OCI-LY3 (cell line): ENCODE measurements at regions not wholly inside any gene's neighbourhood (a gene's known extent, or its start where the extent isn't known, plus 50 kb on each side); places are given as distances from the start of the nearest gene placed in this dataset.

Source experiments
- H2AFZ ChIP-seq: fragments of 200-600, 300-600 bp; shearing (Covaris generic); 2 replicates; pipeline ENCODE4 v1.6.0; 2014; ENCODE audit warnings: antibody characterized with exemption, low read depth, low read length
- H3K27ac ChIP-seq: fragments of 200-600, 300-600 bp; sonication (generic); 2 replicates; pipeline ENCODE4 v1.5.1; 2014; ENCODE audit warnings: mild to moderate bottlenecking, low read length, moderate library complexity, mixed read lengths
- H3K27me3 ChIP-seq: fragments of 200-600, 300-600 bp; sonication (generic); 2 replicates; pipeline ENCODE4 v1.6.1; 2014; ENCODE audit warnings: low read depth, low read length, mixed read lengths
- H3K36me3 ChIP-seq: fragments of 200-600, 300-600 bp; sonication (generic); replicated peaks from 2 replicates; pipeline ENCODE3; 2014; ENCODE audit warnings: low read depth, low read length, mixed read lengths
- H3K4me1 ChIP-seq: fragments of 300-600, 200-600 bp; sonication (generic); 2 replicates; pipeline ENCODE4 v1.6.1; 2014; ENCODE audit warnings: low read length, mixed read lengths
- H3K4me2 ChIP-seq: fragments of 200-600, 300-600 bp; sonication (generic); 2 replicates; pipeline ENCODE4 v1.6.1; 2014; ENCODE audit warnings: low read length, mixed read lengths
- H3K4me3 ChIP-seq: fragments of 300-600, 200-600 bp; sonication (generic); 2 replicates; pipeline ENCODE4 v1.5.1; 2014; ENCODE audit warnings: antibody characterized with exemption, mild to moderate bottlenecking, low read length, moderate library complexity
- H3K79me2 ChIP-seq: fragments of 300-600, 200-600 bp; shearing (Covaris generic); 2 replicates; pipeline ENCODE4 v1.6.1; 2014; ENCODE audit warnings: mild to moderate bottlenecking, low read length, mixed read lengths
- H3K9ac ChIP-seq: fragments of 300-600, 200-600 bp; shearing (Covaris generic); 2 replicates; pipeline ENCODE4 v1.6.0; 2014; ENCODE audit warnings: mild to moderate bottlenecking, low read length, moderate library complexity
- H3K9me3 ChIP-seq: fragments of 200-600, 300-600 bp; shearing (Covaris generic); 2 replicates; pipeline ENCODE4 v1.6.1; 2014; ENCODE audit warnings: low read length, mixed read lengths; ENCODE audit not compliant: insufficient read depth
- H4K20me1 ChIP-seq: fragments of 200-600, 300-600 bp; sonication (generic); 2 replicates; pipeline ENCODE4 v1.6.1; 2016; ENCODE audit warnings: low read length, mixed read lengths; ENCODE audit not compliant: insufficient read depth
- EZH2phosphoT487 ChIP-seq: fragments of 200-600 bp; shearing (Covaris generic); IDR thresholded peaks from 2 replicates; pipeline ENCODE4 v1.6.1; 2018; ENCODE audit warnings: antibody characterized with exemption, mixed run types, low read depth
- TF ChIP-seq, protein P1 (sequence below): fragments of 200-600, 300-600 bp; sonication (generic); IDR thresholded peaks from 2 replicates; pipeline ENCODE4 v1.5.1; 2014; ENCODE audit warnings: antibody characterized with exemption, low read length, low read depth

DNA sequence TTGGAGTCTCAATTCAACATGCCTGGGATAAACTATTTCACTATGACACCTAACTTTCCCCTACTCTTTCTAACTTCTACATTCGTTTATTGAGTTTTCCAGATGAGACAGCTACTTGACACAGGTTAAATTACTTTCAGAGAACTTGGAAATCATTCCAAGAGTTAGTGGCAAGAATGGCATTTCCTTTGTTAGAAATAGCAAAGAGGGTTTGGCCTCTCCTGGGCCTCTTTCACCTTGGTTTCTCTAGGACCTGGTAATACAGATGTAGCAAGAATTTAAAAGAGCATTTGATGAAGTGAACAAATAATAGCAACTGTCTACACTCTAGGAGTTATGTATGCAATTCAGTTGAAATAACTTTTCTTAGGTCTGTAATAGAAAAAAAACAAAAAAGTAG is 748.9 kb downstream of the MECOM start:
- Histone ChIP-seq H3K27ac (no peak overlapping the region), H3K4me2 (no peak overlapping the region), H4K20me1 (no peaks in the 10 kb centered on the region), H3K9ac (no peak overlapping the region), H2AFZ (no peak overlapping the region), H3K36me3 (no peaks in the 10 kb centered on the region), H3K79me2 (no peaks in the 10 kb centered on the region), H3K4me1 (no peaks in the 10 kb centered on the region), H3K9me3 (no peaks in the 10 kb centered on the region), H3K4me3 (no peak overlapping the region), H3K27me3 (no peaks in the 10 kb centered on the region)
- TF ChIP-seq EZH2phosphoT487 = no peak
- TF ChIP-seq, protein P1, sequence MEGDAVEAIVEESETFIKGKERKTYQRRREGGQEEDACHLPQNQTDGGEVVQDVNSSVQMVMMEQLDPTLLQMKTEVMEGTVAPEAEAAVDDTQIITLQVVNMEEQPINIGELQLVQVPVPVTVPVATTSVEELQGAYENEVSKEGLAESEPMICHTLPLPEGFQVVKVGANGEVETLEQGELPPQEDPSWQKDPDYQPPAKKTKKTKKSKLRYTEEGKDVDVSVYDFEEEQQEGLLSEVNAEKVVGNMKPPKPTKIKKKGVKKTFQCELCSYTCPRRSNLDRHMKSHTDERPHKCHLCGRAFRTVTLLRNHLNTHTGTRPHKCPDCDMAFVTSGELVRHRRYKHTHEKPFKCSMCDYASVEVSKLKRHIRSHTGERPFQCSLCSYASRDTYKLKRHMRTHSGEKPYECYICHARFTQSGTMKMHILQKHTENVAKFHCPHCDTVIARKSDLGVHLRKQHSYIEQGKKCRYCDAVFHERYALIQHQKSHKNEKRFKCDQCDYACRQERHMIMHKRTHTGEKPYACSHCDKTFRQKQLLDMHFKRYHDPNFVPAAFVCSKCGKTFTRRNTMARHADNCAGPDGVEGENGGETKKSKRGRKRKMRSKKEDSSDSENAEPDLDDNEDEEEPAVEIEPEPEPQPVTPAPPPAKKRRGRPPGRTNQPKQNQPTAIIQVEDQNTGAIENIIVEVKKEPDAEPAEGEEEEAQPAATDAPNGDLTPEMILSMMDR = no peak

DNA sequence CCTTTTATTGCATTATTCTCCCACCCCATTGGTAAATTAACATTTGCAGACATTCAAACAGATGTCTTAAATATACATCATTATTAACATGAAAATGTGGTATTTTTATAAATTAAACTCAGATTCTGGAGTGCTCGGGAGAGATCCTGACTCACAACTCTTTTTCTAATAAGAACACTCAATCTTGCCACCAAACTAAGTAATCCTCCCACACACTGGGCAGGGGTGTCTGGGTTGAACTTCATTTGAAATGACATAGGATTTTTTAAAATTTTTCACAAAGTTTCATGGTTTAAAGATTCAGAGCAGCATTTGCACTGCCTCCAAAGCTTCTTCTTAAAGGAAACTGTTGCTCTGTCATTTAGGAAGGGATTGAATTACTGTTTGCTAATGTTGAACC is 754.3 kb downstream of the MECOM start:
- H3K27me3 ChIP-seq = no peaks in the 10 kb centered on the region
- H3K27ac ChIP-seq = no peak overlapping the region
- H3K9ac ChIP-seq = no peak overlapping the region
- no peaks in the 10 kb centered on the region for H3K36me3 ChIP-seq
- TF ChIP-seq EZH2phosphoT487 = no peak
- TF ChIP-seq, protein P1 = no peak
- H3K79me2 ChIP-seq = no peaks in the 10 kb centered on the region
- H3K9me3 ChIP-seq = no peaks in the 10 kb centered on the region
- H4K20me1 ChIP-seq = no peaks in the 10 kb centered on the region
- no peak overlapping the region for H3K4me2 ChIP-seq
- no peak overlapping the region for H3K4me3 ChIP-seq
- no peaks in the 10 kb centered on the region for H3K4me1 ChIP-seq
- no peak overlapping the region for H2AFZ ChIP-seq

DNA sequence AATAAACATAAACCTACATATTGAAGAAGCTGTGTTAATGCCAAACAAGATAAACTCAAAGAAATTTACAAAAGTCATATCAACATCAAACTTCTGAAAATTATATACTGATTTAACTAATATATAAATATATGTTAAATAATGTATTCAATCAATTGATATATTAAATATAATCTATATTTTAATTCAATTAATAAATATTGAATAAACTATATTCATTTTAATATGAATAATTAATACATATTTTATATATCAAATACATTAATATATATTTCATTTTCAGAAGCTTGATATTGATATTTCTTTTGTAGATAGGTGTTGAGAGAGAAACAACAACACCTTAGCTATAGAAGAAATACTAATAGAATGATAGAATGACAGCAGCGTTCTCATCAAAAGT is 768.1 kb downstream of the MECOM start:
- Histone ChIP-seq H2AFZ (no peak overlapping the region), H3K9ac (no peak overlapping the region), H3K4me2 (no peak overlapping the region), H3K36me3 (no peaks in the 10 kb centered on the region), H3K4me3 (no peak overlapping the region), H3K79me2 (no peaks in the 10 kb centered on the region), H3K9me3 (no peaks in the 10 kb centered on the region), H3K27ac (no peak overlapping the region), H3K4me1 (no peaks in the 10 kb centered on the region), H4K20me1 (no peaks in the 10 kb centered on the region), H3K27me3 (no peaks in the 10 kb centered on the region)
- TF ChIP-seq, protein P1 = no peak
- TF ChIP-seq EZH2phosphoT487 = no peak

DNA sequence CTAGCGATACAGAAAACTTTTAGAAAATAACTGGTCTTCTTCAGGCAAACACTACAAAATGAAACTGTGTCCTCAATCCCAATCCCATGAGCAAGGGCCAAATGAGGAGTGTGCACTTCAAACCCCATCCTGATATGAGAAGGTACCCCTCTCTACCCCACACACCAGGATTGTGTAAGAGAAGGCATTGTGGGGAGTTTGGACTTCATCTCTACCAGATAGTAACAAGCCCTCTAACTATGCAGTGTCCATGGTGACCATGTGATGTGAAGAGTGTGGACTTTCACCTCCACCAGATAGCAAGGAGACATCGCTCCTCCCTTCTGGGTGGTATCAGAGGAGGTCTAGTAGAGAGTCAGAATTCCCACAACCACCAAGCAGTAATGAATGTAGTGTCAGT is 769.3 kb downstream of the MECOM start:
- Histone ChIP-seq H3K4me2 (no peak overlapping the region), H3K27me3 (no peaks in the 10 kb centered on the region), H3K9ac (no peak overlapping the region), H2AFZ (no peak overlapping the region), H3K79me2 (no peaks in the 10 kb centered on the region), H3K27ac (no peak overlapping the region), H3K4me3 (no peak overlapping the region), H3K9me3 (no peaks in the 10 kb centered on the region), H3K36me3 (no peaks in the 10 kb centered on the region), H3K4me1 (no peaks in the 10 kb centered on the region), H4K20me1 (no peaks in the 10 kb centered on the region)
- TF ChIP-seq EZH2phosphoT487 = no peak
- TF ChIP-seq, protein P1 = no peak
